GM12891 (cell line): ENCODE measurements at regions not wholly inside any gene's neighbourhood (a gene's known extent, or its start where the extent isn't known, plus 50 kb on each side); places are given as distances from the start of the nearest gene placed in this dataset.

Source experiments
- POLR2A ChIP-seq: IDR thresholded peaks from 2 replicates; pipeline ENCODE4 v1.6.1; 2011; ENCODE audit warnings: low read depth, low read length, control low read depth
- POLR2AphosphoS5 ChIP-seq: IDR thresholded peaks from 2 replicates; pipeline ENCODE4 v1.6.1; 2011; ENCODE audit warnings: low read depth, low read length, control low read depth
- POU2F2 ChIP-seq: IDR thresholded peaks from 2 replicates; pipeline ENCODE4 v1.6.1; 2011; ENCODE audit warnings: low read depth, mild to moderate bottlenecking, control low read depth, low read length, moderate library complexity
- SPI1 ChIP-seq: IDR thresholded peaks from 2 replicates; pipeline ENCODE4 v1.6.1; 2011; ENCODE audit warnings: low read depth, low read length, control low read depth

DNA sequence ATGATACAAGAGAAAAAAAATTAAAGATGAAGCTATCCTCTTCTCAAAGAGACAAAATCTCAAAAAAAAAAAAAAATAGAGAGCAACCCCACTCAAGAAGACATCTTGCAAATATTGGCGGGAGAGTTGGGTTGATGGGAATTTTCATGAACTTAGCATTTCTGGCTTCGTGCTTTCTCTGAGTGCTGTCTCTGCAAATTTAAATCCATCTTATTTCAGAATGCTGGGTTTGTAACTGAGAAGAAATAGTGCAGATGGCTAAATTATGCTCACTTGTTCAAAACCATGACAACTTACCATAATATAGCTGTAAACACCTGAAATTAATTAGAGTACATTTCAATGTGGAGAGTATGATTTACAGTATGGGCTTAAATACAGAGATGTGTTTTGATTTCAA, 484.8 kb upstream of the CELF2 start:
- TF ChIP-seq POLR2A: no peak
- no peak for TF ChIP-seq POU2F2
- no peak for TF ChIP-seq POLR2AphosphoS5
- no peak for TF ChIP-seq SPI1
